Esophagus squamous epithelium (tissue), 4 donors: ENCODE measurements at regions not wholly inside any gene's neighbourhood (a gene's known extent, or its start where the extent isn't known, plus 50 kb on each side); places are given as distances from the start of the nearest gene placed in this dataset.

ENCODE experiments used
- CTCF ChIP-seq, 6 experiments: fragments of 450-650 bp in 4 of 6; fragments of 200-600 bp in 2 of 6; sonication (generic) in 2 of 6; IDR thresholded peaks; one replicate each; pipeline ENCODE4 v1.5.1; 2016 to 2019; ENCODE audit warnings: antibody characterized with exemption in 6 of 6, mild to moderate bottlenecking in 4 of 6, moderate library complexity in 4 of 6
- POLR2A ChIP-seq, 4 donors: fragments of 450-650 bp; IDR thresholded peaks; one replicate each; pipeline ENCODE4 v1.6.1; 2017; ENCODE audit warnings: antibody characterized with exemption in 4 of 4, mild to moderate bottlenecking in 4 of 4, moderate library complexity in 3 of 4

GRCh38 chr6:167696296-167696695 lies 130.4 kb upstream of the AFDN start:
- TF ChIP-seq CTCF (IDR thresholded peaks at IDR 0.05) (no peak), POLR2A (IDR thresholded peaks at IDR 0.05) (no peak)
